Endothelial cell of umbilical vein (primary cell): ENCODE measurements at regions not wholly inside any gene's neighbourhood (a gene's known extent, or its start where the extent isn't known, plus 50 kb on each side); places are given as distances from the start of the nearest gene placed in this dataset.

ENCODE experiments used
- BruUV-seq: library from RNA; stranded (reverse); fragments of 400-500 nt; replicated peaks from 2 replicates; lab custom pipeline; 2021; lab: Mats Ljungman, UMichigan
- CTCF ChIA-PET: fragments of 300-600, 350-600 bp; sonication (Branson Sonifier 250); formaldehyde crosslinking; loops from one replicate; lab custom pipeline; 2021; ENCODE audit warnings: antibody characterized with exemption, inconsistent platforms; lab: Charles Lee
- POLR2A ChIA-PET: fragments of 300-600, 350-600 bp; sonication (Branson Sonifier 250); formaldehyde crosslinking; loops from one replicate; lab custom pipeline; 2021; ENCODE audit warnings: antibody characterized with exemption, inconsistent platforms; lab: Charles Lee
- DNase-seq: peaks from one replicate; pipeline ENCODE4 v3.0.0-alpha.2; 2011; ENCODE audit warnings: low read depth, low spot score
- FAIRE-seq: peaks from 2 replicates; lab custom pipeline; 2011; peaks lifted over from hg19 to GRCh38; lab: Jason Lieb, UNC
- H2AFZ ChIP-seq: 2 replicates; pipeline ENCODE4 v1.6.0; 2012; ENCODE audit warnings: low read depth, low read length, control low read depth, inconsistent platforms
- H3K27ac ChIP-seq: 2 replicates; pipeline ENCODE4 v1.5.1; 2011; ENCODE audit warnings: low read depth, mild to moderate bottlenecking, control low read depth, low read length, moderate library complexity; ENCODE audit not compliant: insufficient read depth
- H3K27me3 ChIP-seq, 2 experiments: 2 replicates each; pipeline versions ENCODE4 v1.6.0 to v1.6.1; 2011; ENCODE audit warnings: low read length in 2 of 2, mixed read lengths in 1 of 2; ENCODE audit not compliant: control insufficient read depth in 2 of 2, insufficient read depth in 2 of 2
- H3K36me3 ChIP-seq, 2 experiments: 2 replicates in 1 of 2; 3 replicates in 1 of 2; pipeline ENCODE4 v1.5.1; 2011; ENCODE audit warnings: low read length in 2 of 2, mild to moderate bottlenecking in 1 of 2, moderate library complexity in 1 of 2; ENCODE audit not compliant: control insufficient read depth in 2 of 2, insufficient read depth in 2 of 2; ENCODE audit errors: extremely low read depth in 1 of 2
- H3K4me1 ChIP-seq: 3 replicates; pipeline ENCODE4 v1.5.1; 2011; ENCODE audit warnings: mild to moderate bottlenecking, low read length; ENCODE audit not compliant: control insufficient read depth, insufficient read depth; ENCODE audit errors: extremely low read depth
- H3K4me2 ChIP-seq: 2 replicates; pipeline ENCODE4 v1.6.1; 2011; ENCODE audit warnings: low read length, control low read depth, mixed read lengths; ENCODE audit not compliant: insufficient read depth
- H3K4me3 ChIP-seq, 3 experiments: fragments of 200-600 bp in 1 of 3; sonication (generic), shearing (Covaris generic) in 1 of 3; replicated peaks in 1 of 3; 2 replicates each; pipeline ENCODE4 v1.5.1; 2011 to 2016; ENCODE audit warnings: control low read depth in 3 of 3, low read length in 3 of 3, mild to moderate bottlenecking in 2 of 3, inconsistent platforms in 1 of 3, low read depth in 1 of 3, moderate library complexity in 1 of 3; ENCODE audit not compliant: insufficient read depth in 1 of 3
- H3K79me2 ChIP-seq: 2 replicates; pipeline ENCODE4 v1.6.0; 2012; ENCODE audit warnings: low read length, inconsistent platforms; ENCODE audit not compliant: control insufficient read depth, insufficient read depth
- H3K9ac ChIP-seq: replicated peaks from 2 replicates; pipeline ENCODE3; 2011; ENCODE audit warnings: low read length, control low read depth; ENCODE audit not compliant: insufficient read depth; ENCODE audit errors: extremely low read depth
- H3K9me1 ChIP-seq: replicated peaks from 3 replicates; pipeline ENCODE4 v1.6.0; 2011; ENCODE audit warnings: mild to moderate bottlenecking, low read length; ENCODE audit not compliant: control insufficient read depth, insufficient read depth; ENCODE audit errors: extremely low read depth
- H3K9me3 ChIP-seq: replicated peaks from 2 replicates; pipeline ENCODE4 v1.5.1; 2012; ENCODE audit warnings: low read length, inconsistent platforms; ENCODE audit not compliant: control insufficient read depth, insufficient read depth
- H4K20me1 ChIP-seq: replicated peaks from 2 replicates; pipeline ENCODE3; 2011; ENCODE audit warnings: mild to moderate bottlenecking, low read length; ENCODE audit not compliant: control insufficient read depth, insufficient read depth; ENCODE audit errors: extremely low read depth
- CTCF ChIP-seq, 2 donors: IDR thresholded peaks; 1 replicate in 1 of 2; 2 replicates in 1 of 2; pipeline ENCODE4 v1.5.1; 2011; ENCODE audit warnings: low read length in 2 of 2, mild to moderate bottlenecking in 2 of 2, moderate library complexity in 2 of 2, control low read depth in 1 of 2, inconsistent platforms in 1 of 2, low read depth in 1 of 2; ENCODE audit not compliant: insufficient read depth in 1 of 2; ENCODE audit errors: extremely low read depth in 1 of 2
- EZH2 ChIP-seq: IDR thresholded peaks from 2 replicates; pipeline ENCODE4 v1.6.1; 2012; ENCODE audit warnings: borderline replicate concordance, low read depth, mild to moderate bottlenecking, moderate library complexity, low read length, inconsistent platforms; ENCODE audit not compliant: severe bottlenecking
- FOS ChIP-seq: IDR thresholded peaks from 2 replicates; pipeline ENCODE4 v1.6.1; 2011; ENCODE audit warnings: mild to moderate bottlenecking, low read length, moderate library complexity, borderline replicate concordance; ENCODE audit not compliant: insufficient read depth
- GATA2 ChIP-seq: IDR thresholded peaks from 2 replicates; pipeline ENCODE4 v1.7.0; 2011; ENCODE audit warnings: low read depth, mild to moderate bottlenecking, moderate library complexity, mixed read lengths, low read length; ENCODE audit not compliant: insufficient read length, insufficient read depth
- JUN ChIP-seq: IDR thresholded peaks from 2 replicates; pipeline ENCODE4 v1.6.1; 2011; ENCODE audit warnings: borderline replicate concordance, low read depth; ENCODE audit not compliant: insufficient read length, insufficient read depth
- MAX ChIP-seq: IDR thresholded peaks from 2 replicates; pipeline ENCODE4 v1.6.1; 2011; ENCODE audit not compliant: insufficient read depth, insufficient read length
- MYC ChIP-seq: IDR thresholded peaks from one replicate; pipeline ENCODE4 v1.6.1; 2011; ENCODE audit warnings: mild to moderate bottlenecking, low read depth, low read length
- POLR2A ChIP-seq: IDR thresholded peaks from 2 replicates; pipeline ENCODE4 v1.6.1; 2012; ENCODE audit warnings: low read depth, mild to moderate bottlenecking, control low read depth, low read length
- POLR2AphosphoS5 ChIP-seq: IDR thresholded peaks from 2 replicates; pipeline ENCODE4 v1.6.1; 2012; ENCODE audit warnings: low read depth, mild to moderate bottlenecking, control low read depth, low read length, moderate library complexity; ENCODE audit not compliant: insufficient read depth
- dilution Hi-C: fragments of 300-500 bp; cut with MboI; formaldehyde crosslinking; loops from one replicate; pipeline ENCODE4 v1.15.0; 2019; ENCODE audit warnings: low sequenced_read_pairs; ENCODE audit not compliant: extremely low pct_ligation_motif_present
- intact Hi-C: fragments of 100-400 bp; cut with micrococcal nuclease; formaldehyde crosslinking; loops from one replicate; pipeline ENCODE4 v1.10.0; 2022

DNA sequence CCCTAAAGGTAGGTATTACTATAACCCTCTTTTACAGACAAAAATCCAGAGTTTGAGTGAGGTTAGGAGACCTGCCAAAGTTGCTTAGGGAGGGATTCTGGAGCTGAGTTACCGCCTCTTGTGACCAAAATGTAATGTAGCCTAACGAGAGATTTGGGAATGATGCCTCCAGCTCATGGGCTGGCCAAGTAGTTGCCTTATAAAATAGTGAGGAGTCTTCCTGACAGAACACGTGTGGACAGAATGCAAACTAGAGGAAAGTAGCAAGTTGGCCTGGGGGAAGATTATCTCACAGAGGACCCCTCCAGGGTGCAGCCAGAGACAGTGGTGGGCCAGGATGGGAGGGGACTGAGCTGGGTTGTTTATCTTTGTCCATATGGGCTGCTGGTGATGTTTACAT lies 543.7 kb upstream of the CDH11 start:
- Histone ChIP-seq H3K4me2 (no peak overlapping the region), H3K9me1 (no peaks in the 10 kb centered on the region), H3K79me2 (no peaks in the 10 kb centered on the region), H4K20me1 (no peaks in the 10 kb centered on the region), H2AFZ (no peak overlapping the region), H3K27ac (no peak overlapping the region), H3K27me3 (no peaks in the 10 kb centered on the region), H3K9ac (no peak overlapping the region), H3K9me3 (no peaks in the 10 kb centered on the region), H3K4me1 (no peaks in the 10 kb centered on the region), H3K4me3 (no peak overlapping the region), H3K36me3 (no peaks in the 10 kb centered on the region)
- ChIA-PET POLR2A (no interaction called here), CTCF (no interaction called here)
- no peak for FAIRE-seq
- dilution Hi-C loops = no loop called here
- intact Hi-C loops = no loop called here
- DNase-seq = no peak
- TF ChIP-seq JUN (no peak), MAX (no peak), FOS (no peak), EZH2 (no peak), POLR2AphosphoS5 (no peak), GATA2 (no peak), POLR2A (no peak), CTCF (IDR thresholded peaks at IDR 0.05; ENCODE audit: extremely low read depth in 1 of 2, insufficient read depth in 1 of 2, low read depth in 1 of 2, low read length in 2 of 2) (no peak), MYC (no peak)
- BruUV-seq = no TSS peak
